ENCODE measurements at regions not wholly inside any gene's neighbourhood (a gene's known extent, or its start where the extent isn't known, plus 50 kb on each side); places are given as distances from the start of the nearest gene placed in this dataset.

DNA sequence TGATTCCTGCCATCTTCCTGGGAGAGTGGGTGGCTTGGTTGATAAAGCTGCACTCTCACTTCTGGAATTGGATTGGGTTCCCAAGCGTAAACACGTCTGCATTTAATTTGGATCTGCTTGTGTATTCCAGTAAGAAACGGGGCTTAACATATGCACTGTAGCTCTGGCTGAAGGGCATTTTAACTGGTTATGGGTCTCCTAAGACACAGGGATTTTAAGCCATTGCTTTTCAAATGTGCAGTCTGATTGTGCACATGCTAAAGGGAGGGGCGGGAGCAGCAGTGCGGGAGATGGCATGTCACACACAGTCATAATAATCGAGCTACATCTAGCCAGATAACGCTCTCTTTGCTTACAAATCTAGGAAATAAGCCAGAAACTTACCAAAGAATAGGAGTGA lies 247.3 kb upstream of the LYZL1 start:
- ATAC-seq (replicated peaks; ENCODE audit: extremely low read depth, poor library complexity, severe bottlenecking): no peak
- H3K27me3 Mint-ChIP-seq: no peaks in the 10 kb centered on the region
- H3K36me3 Mint-ChIP-seq (ENCODE audit: insufficient read depth): no peaks in the 10 kb centered on the region
- DNase-seq (ENCODE audit: low spot score in 2 of 2): no peak
- H3K9me3 Mint-ChIP-seq: peaks cover 9% of the 10 kb centered on the region
- no peak overlapping the region for H3K27ac Mint-ChIP-seq (ENCODE audit: low read depth)
- no peaks in the 10 kb centered on the region for H3K4me1 Mint-ChIP-seq
- no peak overlapping the region for H3K4me3 Mint-ChIP-seq

DNA sequence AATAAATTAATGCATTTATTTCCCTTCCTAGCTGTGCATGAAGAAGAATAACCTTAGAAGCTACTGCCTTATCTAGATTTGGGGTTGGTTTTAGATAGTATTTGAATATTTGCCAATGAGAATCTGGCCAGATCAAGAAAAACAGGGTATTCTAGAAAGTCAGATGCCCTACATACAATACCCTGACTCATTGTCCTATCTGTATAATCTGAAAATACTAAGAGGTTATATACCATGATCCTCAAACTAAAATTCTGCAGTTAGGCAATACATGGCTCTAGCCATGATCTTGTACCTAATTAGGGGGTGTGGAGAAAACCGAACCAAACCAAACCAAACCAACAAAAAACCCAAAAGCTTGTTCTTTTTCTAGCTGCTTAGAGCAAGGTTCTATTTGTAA lies 240.4 kb upstream of the LYZL1 start:
- H3K4me1 Mint-ChIP-seq: no peaks in the 10 kb centered on the region
- no peaks in the 10 kb centered on the region for H3K36me3 Mint-ChIP-seq (ENCODE audit: insufficient read depth)
- DNase-seq (ENCODE audit: low spot score in 2 of 2) (no peak), ATAC-seq (replicated peaks; ENCODE audit: extremely low read depth, poor library complexity, severe bottlenecking) (no peak)
- no peaks in the 10 kb centered on the region for H3K9me3 Mint-ChIP-seq
- no peak overlapping the region for H3K4me3 Mint-ChIP-seq
- H3K27me3 Mint-ChIP-seq: no peaks in the 10 kb centered on the region
- no peak overlapping the region for H3K27ac Mint-ChIP-seq (ENCODE audit: low read depth)

DNA sequence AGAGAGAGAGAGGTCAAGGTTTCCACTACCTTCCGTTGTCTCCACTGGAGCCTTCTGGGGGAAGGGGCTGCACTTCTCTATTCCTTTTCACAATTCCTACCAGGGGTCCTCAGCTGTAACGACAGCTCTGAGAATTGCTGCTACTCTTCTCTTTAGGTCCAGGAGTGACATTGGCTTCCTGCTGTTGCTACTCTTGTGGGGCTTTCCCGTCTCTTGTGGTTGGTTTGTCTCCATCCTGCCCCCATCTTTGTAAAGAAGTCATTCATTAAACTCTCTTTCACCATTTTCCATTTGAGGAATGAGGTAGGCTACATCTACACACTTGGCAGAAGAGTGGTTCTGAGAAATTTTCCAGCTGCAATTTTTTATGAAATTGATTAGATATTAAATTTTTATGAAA lies 238.8 kb upstream of the LYZL1 start:
- H3K4me3 Mint-ChIP-seq: no peak overlapping the region
- DNase-seq (ENCODE audit: low spot score in 2 of 2) (no peak), ATAC-seq (replicated peaks; ENCODE audit: extremely low read depth, poor library complexity, severe bottlenecking) (no peak)
- H3K9me3 Mint-ChIP-seq: no peaks in the 10 kb centered on the region
- no peaks in the 10 kb centered on the region for H3K4me1 Mint-ChIP-seq
- no peaks in the 10 kb centered on the region for H3K27me3 Mint-ChIP-seq
- H3K36me3 Mint-ChIP-seq (ENCODE audit: insufficient read depth): no peaks in the 10 kb centered on the region
- no peak overlapping the region for H3K27ac Mint-ChIP-seq (ENCODE audit: low read depth)

DNA sequence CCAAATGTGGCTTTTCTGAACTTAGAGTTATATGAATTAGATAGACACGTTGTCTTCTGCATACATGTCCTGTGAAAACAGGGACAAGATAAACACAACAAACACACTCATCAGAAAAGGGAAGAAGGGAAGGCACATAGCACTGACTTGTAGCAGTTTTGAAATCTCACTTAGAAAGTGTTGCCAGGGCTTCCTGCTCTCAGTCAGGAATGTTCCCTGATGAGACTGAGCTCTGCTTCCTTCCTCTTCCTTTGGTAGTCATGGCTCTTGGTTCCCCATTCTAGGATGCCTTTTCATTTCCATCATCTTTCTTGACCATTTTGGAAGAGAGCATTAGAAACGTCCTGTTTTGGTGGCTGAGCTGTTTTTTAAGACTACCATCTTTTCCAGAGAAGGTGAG lies 233.8 kb upstream of the LYZL1 start:
- Mint-ChIP-seq H3K4me3 (no peak overlapping the region), H3K27ac (ENCODE audit: low read depth) (no peak overlapping the region), H3K4me1 (no peaks in the 10 kb centered on the region), H3K27me3 (no peaks in the 10 kb centered on the region), H3K9me3 (no peaks in the 10 kb centered on the region), H3K36me3 (ENCODE audit: insufficient read depth) (no peaks in the 10 kb centered on the region)
- DNase-seq (ENCODE audit: low spot score in 2 of 2) (no peak), ATAC-seq (replicated peaks; ENCODE audit: extremely low read depth, poor library complexity, severe bottlenecking) (no peak)

DNA sequence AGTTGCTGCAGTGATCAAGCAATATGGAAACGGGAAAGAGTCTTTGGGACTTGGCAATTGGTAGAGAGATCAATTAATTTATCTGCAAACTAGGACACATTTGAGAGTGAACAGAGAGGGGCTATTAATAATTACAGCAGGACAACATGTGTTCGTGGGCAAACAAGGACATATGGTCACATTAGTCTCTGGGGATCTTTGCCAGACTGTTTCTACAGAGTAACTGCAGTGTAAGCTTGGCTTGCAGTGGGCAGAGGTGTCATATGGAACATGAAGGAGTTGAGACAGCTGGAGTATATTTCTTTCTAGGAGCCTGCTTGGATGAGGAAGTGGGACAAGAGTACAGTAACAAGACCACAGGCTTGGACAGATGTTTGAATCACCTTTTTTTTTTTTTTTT lies 232.1 kb upstream of the LYZL1 start:
- Mint-ChIP-seq H3K4me1 (no peaks in the 10 kb centered on the region), H3K27me3 (no peaks in the 10 kb centered on the region), H3K9me3 (no peaks in the 10 kb centered on the region), H3K36me3 (ENCODE audit: insufficient read depth) (peaks cover 2% of the 10 kb centered on the region), H3K27ac (ENCODE audit: low read depth) (no peak overlapping the region), H3K4me3 (no peak overlapping the region)
- DNase-seq (ENCODE audit: low spot score in 2 of 2) (no peak), ATAC-seq (replicated peaks; ENCODE audit: extremely low read depth, poor library complexity, severe bottlenecking) (no peak)

DNA sequence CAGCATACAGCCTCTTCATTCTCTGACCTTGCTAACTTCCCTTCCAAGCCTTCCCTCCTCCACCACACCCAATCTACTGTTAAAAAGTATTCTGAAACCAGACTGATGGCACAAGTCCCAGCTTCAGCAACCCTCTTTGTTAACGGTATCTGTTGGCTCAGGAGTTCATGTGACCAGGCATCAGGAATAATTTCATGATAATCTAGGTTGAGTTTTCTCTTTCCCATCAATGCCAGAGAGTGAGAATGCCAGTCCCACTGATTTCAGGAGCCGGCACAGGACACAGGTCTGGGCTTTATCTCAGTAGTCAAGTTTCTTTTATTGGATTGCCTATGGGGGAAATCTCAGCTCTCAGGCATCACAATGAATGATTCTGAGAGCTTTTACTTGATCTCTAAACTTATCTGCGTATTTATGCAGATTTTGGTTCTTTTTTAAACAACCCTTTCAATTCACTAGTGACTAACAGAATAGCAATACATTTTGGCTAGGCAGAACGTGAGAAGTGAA lies 231.0 kb upstream of the LYZL1 start:
- H3K27ac Mint-ChIP-seq (ENCODE audit: low read depth): no peak overlapping the region
- ATAC-seq (replicated peaks; ENCODE audit: extremely low read depth, poor library complexity, severe bottlenecking) (no peak), DNase-seq (ENCODE audit: low spot score in 2 of 2) (no peak)
- no peak overlapping the region for H3K4me3 Mint-ChIP-seq
- H3K9me3 Mint-ChIP-seq: no peaks in the 10 kb centered on the region
- no peaks in the 10 kb centered on the region for H3K4me1 Mint-ChIP-seq
- peaks cover 2% of the 10 kb centered on the region for H3K36me3 Mint-ChIP-seq (ENCODE audit: insufficient read depth)
- H3K27me3 Mint-ChIP-seq: no peaks in the 10 kb centered on the region

DNA sequence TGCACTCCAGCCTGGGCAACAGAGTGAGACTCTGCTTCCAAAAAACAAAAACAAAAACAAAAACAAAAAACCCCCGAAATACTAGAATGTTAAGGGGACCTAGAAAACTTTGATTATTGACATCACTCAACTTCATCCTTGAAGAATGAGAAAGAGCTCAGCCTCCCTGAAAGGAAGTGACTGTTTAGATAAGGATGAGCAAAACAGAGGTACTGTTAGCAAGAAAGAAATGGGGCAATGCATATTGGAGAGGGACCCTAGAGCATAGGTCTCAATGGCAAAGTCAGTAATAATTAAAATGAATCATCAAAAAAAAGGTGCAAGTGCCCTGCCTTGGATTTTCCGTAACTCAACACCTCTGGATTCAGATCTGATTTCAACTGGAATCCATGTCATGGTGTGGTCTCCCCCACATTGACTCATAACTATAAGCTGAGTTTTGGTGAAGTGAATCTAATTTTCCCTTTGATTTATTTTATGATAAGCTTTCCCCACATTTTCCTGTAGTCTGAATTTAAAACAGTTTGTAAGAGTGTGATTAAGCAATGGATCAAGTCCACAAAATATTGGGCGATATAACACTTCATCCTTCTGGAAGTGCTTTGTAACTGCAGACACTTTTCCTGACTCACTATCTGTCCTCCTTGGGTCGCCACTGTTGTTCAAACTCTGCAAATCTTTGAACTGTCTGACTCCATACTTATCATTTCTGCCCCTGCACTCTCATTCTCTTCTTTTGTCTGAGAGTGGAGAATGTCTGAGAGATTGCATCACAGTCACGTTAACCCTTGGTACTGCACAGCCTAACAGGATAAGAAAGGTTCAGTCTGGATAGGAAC lies 224.8 kb upstream of the LYZL1 start:
- H3K4me3 Mint-ChIP-seq: no peak overlapping the region
- peaks cover 2% of the 10 kb centered on the region for H3K36me3 Mint-ChIP-seq (ENCODE audit: insufficient read depth)
- H3K27ac Mint-ChIP-seq (ENCODE audit: low read depth): no peak overlapping the region
- H3K4me1 Mint-ChIP-seq: no peaks in the 10 kb centered on the region
- no peaks in the 10 kb centered on the region for H3K9me3 Mint-ChIP-seq
- ATAC-seq (replicated peaks; ENCODE audit: extremely low read depth, poor library complexity, severe bottlenecking): no peak
- no peaks in the 10 kb centered on the region for H3K27me3 Mint-ChIP-seq
- DNase-seq (ENCODE audit: low spot score in 2 of 2): no peak

DNA sequence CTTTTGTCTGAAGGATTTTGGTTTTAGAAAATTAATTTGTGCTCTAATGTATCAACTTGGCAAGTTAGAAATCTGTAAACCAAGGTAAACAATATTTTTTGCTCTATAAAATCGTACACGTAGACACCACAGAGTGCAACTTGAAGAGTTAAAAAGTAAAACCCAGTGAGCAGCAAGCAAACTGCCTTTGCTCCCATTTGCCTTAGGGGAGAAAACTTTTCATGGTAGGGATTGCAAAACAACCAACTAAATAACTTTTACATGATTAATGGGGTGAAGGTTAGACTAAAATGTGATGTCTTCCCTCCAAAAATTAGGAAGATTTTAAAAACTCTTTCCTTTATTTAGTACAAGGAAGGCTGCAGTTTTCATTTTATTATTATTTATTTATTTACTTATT lies 224.2 kb upstream of the LYZL1 start:
- no peak for ATAC-seq (replicated peaks; ENCODE audit: extremely low read depth, poor library complexity, severe bottlenecking)
- Mint-ChIP-seq H3K36me3 (ENCODE audit: insufficient read depth) (peaks cover 2% of the 10 kb centered on the region), H3K9me3 (no peaks in the 10 kb centered on the region), H3K4me1 (no peaks in the 10 kb centered on the region), H3K27ac (ENCODE audit: low read depth) (no peak overlapping the region), H3K27me3 (no peaks in the 10 kb centered on the region), H3K4me3 (no peak overlapping the region)
- DNase-seq (ENCODE audit: low spot score in 2 of 2): no peak

DNA sequence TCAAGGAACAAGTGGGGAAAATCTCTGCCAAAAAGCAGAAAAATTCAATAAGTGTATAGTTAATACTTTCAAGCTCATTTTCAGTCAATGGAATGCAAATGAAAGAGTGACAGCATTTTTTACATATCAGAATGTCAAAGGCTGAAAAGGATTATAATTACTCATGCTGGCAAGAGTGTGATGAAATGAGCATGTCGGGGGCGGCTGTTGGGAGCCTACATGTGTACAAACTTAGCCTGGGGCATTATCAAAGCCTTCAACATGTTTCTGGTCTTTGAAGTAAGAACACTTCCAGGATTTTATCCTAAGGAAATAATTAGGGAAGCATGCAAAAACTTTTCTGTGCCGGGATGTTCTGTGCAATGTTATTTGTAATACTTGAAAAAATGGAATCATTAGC lies 221.7 kb upstream of the LYZL1 start:
- H3K4me1 Mint-ChIP-seq: no peaks in the 10 kb centered on the region
- DNase-seq (ENCODE audit: low spot score in 2 of 2): no peak
- no peak overlapping the region for H3K27ac Mint-ChIP-seq (ENCODE audit: low read depth)
- no peak for ATAC-seq (replicated peaks; ENCODE audit: extremely low read depth, poor library complexity, severe bottlenecking)
- no peaks in the 10 kb centered on the region for H3K36me3 Mint-ChIP-seq (ENCODE audit: insufficient read depth)
- H3K9me3 Mint-ChIP-seq: no peaks in the 10 kb centered on the region
- H3K27me3 Mint-ChIP-seq: no peaks in the 10 kb centered on the region
- no peak overlapping the region for H3K4me3 Mint-ChIP-seq

DNA sequence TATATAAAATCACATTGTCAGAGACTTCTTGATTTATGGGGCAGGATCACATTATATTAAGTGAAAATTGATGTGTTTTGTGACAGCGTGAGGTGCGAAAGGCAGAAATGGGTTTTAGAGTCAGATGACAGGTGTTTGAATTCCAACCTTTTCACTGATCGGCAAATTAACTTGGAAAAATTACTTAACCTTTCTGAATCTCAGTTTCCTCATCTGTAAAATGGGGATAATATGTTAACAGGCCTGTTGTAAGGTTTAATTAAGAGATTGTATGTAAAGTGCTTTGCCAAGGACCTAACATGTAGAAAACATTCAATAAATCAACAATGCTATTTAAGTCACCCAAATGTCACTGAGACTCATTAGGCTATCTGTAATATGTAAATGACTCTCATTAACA lies 221.2 kb upstream of the LYZL1 start:
- Mint-ChIP-seq H3K4me3 (no peak overlapping the region), H3K36me3 (ENCODE audit: insufficient read depth) (no peaks in the 10 kb centered on the region), H3K9me3 (no peaks in the 10 kb centered on the region), H3K4me1 (no peaks in the 10 kb centered on the region), H3K27ac (ENCODE audit: low read depth) (no peak overlapping the region), H3K27me3 (no peaks in the 10 kb centered on the region)
- ATAC-seq (replicated peaks; ENCODE audit: extremely low read depth, poor library complexity, severe bottlenecking): no peak
- no peak for DNase-seq (ENCODE audit: low spot score in 2 of 2)

DNA sequence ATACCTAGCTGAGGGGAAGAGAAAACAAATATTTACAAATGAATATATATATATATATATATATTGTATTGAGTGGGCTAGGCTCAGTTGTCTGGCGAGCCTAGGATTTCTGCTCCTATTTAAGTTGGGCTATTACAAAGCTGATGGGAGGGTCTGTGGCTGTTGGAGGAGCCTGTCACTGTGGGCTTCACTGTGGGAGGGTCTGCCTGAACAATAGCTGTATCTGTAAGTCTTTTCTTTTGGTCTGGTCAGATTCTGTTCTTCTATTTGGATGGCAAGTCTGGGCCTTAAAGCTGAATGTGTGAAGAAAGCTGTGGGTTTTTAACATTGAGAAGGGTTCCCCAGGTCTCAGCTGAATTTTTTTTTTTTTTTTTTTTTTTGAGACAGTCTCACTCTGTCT lies 220.6 kb upstream of the LYZL1 start:
- H3K36me3 Mint-ChIP-seq (ENCODE audit: insufficient read depth): no peaks in the 10 kb centered on the region
- no peak for ATAC-seq (replicated peaks; ENCODE audit: extremely low read depth, poor library complexity, severe bottlenecking)
- peaks cover under 1% of the 10 kb centered on the region for H3K27me3 Mint-ChIP-seq
- no peaks in the 10 kb centered on the region for H3K4me1 Mint-ChIP-seq
- no peak overlapping the region for H3K27ac Mint-ChIP-seq (ENCODE audit: low read depth)
- no peak overlapping the region for H3K4me3 Mint-ChIP-seq
- no peaks in the 10 kb centered on the region for H3K9me3 Mint-ChIP-seq
- no peak for DNase-seq (ENCODE audit: low spot score in 2 of 2)

DNA sequence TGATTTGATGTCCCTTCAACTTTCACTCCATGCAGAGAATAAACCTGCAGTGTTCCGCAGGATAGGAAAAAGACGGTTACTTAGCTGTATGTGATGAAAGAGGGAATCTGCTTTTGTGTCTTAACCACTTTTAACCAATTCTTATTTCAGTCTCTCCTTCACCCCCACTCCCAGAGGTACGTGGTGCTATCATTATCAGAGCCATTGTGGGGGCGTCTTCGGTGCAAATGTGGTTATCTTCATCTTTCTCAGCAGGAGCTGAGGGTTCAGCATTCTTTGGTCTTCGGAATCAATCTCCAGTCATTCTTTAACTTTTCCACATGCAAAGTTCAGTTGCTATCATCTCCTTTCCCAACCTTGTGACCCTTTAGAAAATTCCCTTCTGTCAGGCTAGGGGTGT lies 219.9 kb upstream of the LYZL1 start:
- DNase-seq (ENCODE audit: low spot score in 2 of 2) (no peak), ATAC-seq (replicated peaks; ENCODE audit: extremely low read depth, poor library complexity, severe bottlenecking) (no peak)
- Mint-ChIP-seq H3K27ac (ENCODE audit: low read depth) (no peak overlapping the region), H3K36me3 (ENCODE audit: insufficient read depth) (no peaks in the 10 kb centered on the region), H3K27me3 (peaks cover 7% of the 10 kb centered on the region), H3K4me3 (no peak overlapping the region), H3K4me1 (no peaks in the 10 kb centered on the region), H3K9me3 (no peaks in the 10 kb centered on the region)

DNA sequence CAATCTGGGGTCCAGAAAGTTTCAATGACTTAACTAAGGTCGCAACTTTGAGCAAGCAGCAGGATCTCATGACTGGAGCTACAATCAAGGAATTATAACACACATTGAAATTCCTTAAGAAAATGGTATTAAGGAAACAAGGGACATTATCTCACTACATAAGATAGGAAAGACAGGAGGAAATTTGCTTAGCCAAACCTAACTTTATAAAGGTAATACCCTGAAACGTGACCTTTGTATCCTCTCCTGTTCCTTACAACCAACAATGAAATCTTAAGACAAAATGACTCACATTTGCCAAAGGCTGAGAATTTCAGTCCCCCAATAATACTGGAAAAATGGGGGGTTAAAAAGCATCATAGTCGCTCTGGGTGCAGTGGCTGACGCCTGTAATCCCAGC lies 218.9 kb upstream of the LYZL1 start:
- Mint-ChIP-seq H3K27me3 (peaks cover 10% of the 10 kb centered on the region), H3K4me1 (no peaks in the 10 kb centered on the region), H3K4me3 (no peak overlapping the region), H3K27ac (ENCODE audit: low read depth) (no peak overlapping the region), H3K36me3 (ENCODE audit: insufficient read depth) (no peaks in the 10 kb centered on the region), H3K9me3 (no peaks in the 10 kb centered on the region)
- ATAC-seq (replicated peaks; ENCODE audit: extremely low read depth, poor library complexity, severe bottlenecking) (no peak), DNase-seq (ENCODE audit: low spot score in 2 of 2) (no peak)
